ENCODE measurements at regions not wholly inside any gene's neighbourhood (a gene's known extent, or its start where the extent isn't known, plus 50 kb on each side); places are given as distances from the start of the nearest gene placed in this dataset.

GRCh38 chr6:105759946-105760345 lies 326.2 kb upstream of the PRDM1 start:
- no peak for TF ChIP-seq BHLHE40 (IDR thresholded peaks at IDR 0.05; ENCODE audit: low read depth, low read length)
- TF ChIP-seq, protein P1, sequence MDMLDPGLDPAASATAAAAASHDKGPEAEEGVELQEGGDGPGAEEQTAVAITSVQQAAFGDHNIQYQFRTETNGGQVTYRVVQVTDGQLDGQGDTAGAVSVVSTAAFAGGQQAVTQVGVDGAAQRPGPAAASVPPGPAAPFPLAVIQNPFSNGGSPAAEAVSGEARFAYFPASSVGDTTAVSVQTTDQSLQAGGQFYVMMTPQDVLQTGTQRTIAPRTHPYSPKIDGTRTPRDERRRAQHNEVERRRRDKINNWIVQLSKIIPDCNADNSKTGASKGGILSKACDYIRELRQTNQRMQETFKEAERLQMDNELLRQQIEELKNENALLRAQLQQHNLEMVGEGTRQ (IDR thresholded peaks at IDR 0.05), result no peak
- TF ChIP-seq CTCF (IDR thresholded peaks at IDR 0.05), result no peak
- TF ChIP-seq ELK1 (IDR thresholded peaks at IDR 0.05; ENCODE audit: low read depth, low read length), result no peak
- no peak for TF ChIP-seq EP300 (IDR thresholded peaks at IDR 0.05)
- no peak for TF ChIP-seq MAZ (IDR thresholded peaks at IDR 0.05; ENCODE audit: borderline replicate concordance, low read depth, low read length)
- no peak for TF ChIP-seq POLR2A (IDR thresholded peaks at IDR 0.05; ENCODE audit: low read length)
- no peak for TF ChIP-seq EHMT2 (IDR thresholded peaks at IDR 0.05; ENCODE audit: low read depth)
- TF ChIP-seq, protein P2, sequence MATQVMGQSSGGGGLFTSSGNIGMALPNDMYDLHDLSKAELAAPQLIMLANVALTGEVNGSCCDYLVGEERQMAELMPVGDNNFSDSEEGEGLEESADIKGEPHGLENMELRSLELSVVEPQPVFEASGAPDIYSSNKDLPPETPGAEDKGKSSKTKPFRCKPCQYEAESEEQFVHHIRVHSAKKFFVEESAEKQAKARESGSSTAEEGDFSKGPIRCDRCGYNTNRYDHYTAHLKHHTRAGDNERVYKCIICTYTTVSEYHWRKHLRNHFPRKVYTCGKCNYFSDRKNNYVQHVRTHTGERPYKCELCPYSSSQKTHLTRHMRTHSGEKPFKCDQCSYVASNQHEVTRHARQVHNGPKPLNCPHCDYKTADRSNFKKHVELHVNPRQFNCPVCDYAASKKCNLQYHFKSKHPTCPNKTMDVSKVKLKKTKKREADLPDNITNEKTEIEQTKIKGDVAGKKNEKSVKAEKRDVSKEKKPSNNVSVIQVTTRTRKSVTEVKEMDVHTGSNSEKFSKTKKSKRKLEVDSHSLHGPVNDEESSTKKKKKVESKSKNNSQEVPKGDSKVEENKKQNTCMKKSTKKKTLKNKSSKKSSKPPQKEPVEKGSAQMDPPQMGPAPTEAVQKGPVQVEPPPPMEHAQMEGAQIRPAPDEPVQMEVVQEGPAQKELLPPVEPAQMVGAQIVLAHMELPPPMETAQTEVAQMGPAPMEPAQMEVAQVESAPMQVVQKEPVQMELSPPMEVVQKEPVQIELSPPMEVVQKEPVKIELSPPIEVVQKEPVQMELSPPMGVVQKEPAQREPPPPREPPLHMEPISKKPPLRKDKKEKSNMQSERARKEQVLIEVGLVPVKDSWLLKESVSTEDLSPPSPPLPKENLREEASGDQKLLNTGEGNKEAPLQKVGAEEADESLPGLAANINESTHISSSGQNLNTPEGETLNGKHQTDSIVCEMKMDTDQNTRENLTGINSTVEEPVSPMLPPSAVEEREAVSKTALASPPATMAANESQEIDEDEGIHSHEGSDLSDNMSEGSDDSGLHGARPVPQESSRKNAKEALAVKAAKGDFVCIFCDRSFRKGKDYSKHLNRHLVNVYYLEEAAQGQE (IDR thresholded peaks at IDR 0.05), result no peak
- no peak for TF ChIP-seq RCOR1 (IDR thresholded peaks at IDR 0.05; ENCODE audit: low read depth, low read length)
- TF ChIP-seq, protein P3, sequence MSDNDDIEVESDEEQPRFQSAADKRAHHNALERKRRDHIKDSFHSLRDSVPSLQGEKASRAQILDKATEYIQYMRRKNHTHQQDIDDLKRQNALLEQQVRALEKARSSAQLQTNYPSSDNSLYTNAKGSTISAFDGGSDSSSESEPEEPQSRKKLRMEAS (IDR thresholded peaks at IDR 0.05), result no peak
- TF ChIP-seq GATA3 (IDR thresholded peaks at IDR 0.05; ENCODE audit: borderline replicate concordance), result no peak
